ENCODE measurements at regions not wholly inside any gene's neighbourhood (a gene's known extent, or its start where the extent isn't known, plus 50 kb on each side); places are given as distances from the start of the nearest gene placed in this dataset.
"Not testable (repeated sequence)": the region's sequence is repeated elsewhere in the genome, so short reads cannot be mapped to it uniquely, and the experiment has no call there.

DNA sequence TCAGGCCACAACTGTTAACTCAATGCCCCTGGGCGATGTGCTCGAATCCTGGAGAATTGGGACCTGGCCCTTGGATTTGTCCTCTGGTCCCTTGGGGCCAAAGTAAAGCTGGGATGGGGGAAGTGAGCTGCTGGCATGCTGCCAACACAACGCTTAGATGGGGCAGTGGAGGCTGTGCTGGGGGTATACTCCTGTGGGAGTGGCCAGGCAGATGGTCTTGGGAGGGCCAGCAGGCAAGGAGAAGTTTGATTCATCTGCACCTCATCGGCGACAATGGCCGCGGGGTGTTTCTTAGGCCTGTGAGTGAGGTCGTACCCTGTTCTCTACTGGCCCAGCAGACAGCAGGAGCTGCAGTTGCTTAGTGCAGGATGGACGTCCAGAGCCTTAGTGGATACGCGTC, 139.0 kb upstream of the MTPN start:
- in situ Hi-C loops (cut with HindIII; ENCODE audit: low sequenced_read_pairs) = no loop called here

GRCh38 chr7:136114966-136115762, 138.0 kb upstream of the MTPN start:
- DNase-seq (ENCODE audit: low spot score) = no peak
- in situ Hi-C loops (cut with HindIII; ENCODE audit: low sequenced_read_pairs) = no loop called here

More for the DNA sequence above, 139.0 kb upstream of the MTPN start:
- DNase-seq (ENCODE audit: low spot score) = no peak

DNA sequence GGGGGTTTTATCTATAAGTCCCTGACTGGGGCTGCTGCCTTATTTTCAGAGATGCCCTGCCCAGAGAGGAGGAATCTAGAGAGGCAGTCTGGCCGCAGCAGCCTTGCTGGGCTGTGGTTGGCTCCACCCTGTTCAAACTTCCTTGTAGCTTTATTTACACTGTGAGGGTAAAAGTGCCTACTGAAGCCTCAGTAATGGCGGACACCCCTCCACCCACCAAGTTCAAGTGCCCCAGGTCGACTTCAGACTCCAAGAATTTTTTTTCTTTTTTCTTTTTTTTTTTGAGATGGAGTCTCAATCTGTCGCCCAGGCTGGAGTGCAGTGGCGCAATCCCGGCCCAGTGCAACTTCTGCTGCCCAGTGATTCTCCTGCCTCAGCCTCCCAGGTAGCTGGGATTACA, 137.3 kb upstream of the MTPN start:
- in situ Hi-C loops (cut with HindIII; ENCODE audit: low sequenced_read_pairs); DNase-seq (ENCODE audit: low spot score): not testable (repeated sequence)

- in situ Hi-C loops (cut with HindIII; ENCODE audit: low sequenced_read_pairs); DNase-seq (ENCODE audit: low spot score): not testable (repeated sequence)
Measured at GRCh38 chr7:136109037-136109436, 131.9 kb upstream of the MTPN start.

DNA sequence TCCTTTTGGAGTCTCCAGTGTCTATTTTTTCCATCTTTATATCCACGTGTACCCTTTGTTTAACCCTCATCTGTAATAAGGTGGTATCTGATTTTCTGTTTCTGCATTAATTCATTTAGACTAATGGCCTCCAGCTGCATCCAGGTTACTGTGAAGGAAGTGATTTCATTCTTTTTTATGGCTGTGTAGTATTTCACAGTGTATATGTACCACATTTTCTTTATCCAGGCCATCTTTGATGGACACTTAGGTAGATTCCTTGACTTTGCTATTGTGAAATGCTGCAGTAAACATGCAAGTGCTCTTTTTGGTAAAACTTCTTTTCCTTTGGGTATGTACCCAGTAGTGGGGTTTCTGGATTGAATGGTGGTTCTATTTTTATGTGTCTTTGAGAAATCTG, 128.0 kb upstream of the MTPN start:
- DNase-seq (ENCODE audit: low spot score) = no peak
- in situ Hi-C loops (cut with HindIII; ENCODE audit: low sequenced_read_pairs) = no loop called here

- no peak for DNase-seq (ENCODE audit: low spot score)
- in situ Hi-C loops (cut with HindIII; ENCODE audit: low sequenced_read_pairs) = no loop called here
Measured at GRCh38 chr7:136104269-136104603, 127.1 kb upstream of the MTPN start.

GRCh38 chr7:136103545-136104268, 126.5 kb upstream of the MTPN start:
- no peak for DNase-seq (ENCODE audit: low spot score)
- in situ Hi-C loops (cut with HindIII; ENCODE audit: low sequenced_read_pairs) = no loop called here

GRCh38 chr7:136102881-136103280, 125.7 kb upstream of the MTPN start:
- in situ Hi-C loops (cut with HindIII; ENCODE audit: low sequenced_read_pairs) = no loop called here
- DNase-seq (ENCODE audit: low spot score) = no peak

GRCh38 chr7:136092714-136093113, 115.6 kb upstream of the MTPN start:
- DNase-seq (ENCODE audit: low spot score); in situ Hi-C loops (cut with HindIII; ENCODE audit: low sequenced_read_pairs): not testable (repeated sequence)

DNA sequence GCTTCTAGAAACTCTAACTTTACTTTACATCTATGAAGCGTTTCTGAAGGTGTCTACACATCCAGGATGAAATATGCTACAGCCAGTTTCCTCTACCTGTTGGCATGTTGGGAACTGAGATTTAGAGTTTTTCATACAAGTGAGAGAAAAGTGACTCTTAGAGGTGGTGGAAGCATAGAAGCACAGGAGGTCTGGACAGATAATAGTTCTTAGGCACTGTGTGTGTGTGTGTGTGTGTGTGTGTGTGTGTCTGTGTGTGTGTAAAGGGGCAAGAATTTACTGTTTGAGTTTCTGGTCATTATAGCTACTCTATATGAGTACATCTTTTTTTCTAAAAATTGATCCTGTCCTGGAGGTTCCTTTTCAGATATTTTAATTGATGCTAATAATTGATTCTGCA, 110.7 kb upstream of the MTPN start:
- no peak for DNase-seq (ENCODE audit: low spot score)
- in situ Hi-C loops (cut with HindIII; ENCODE audit: low sequenced_read_pairs) = no loop called here

DNA sequence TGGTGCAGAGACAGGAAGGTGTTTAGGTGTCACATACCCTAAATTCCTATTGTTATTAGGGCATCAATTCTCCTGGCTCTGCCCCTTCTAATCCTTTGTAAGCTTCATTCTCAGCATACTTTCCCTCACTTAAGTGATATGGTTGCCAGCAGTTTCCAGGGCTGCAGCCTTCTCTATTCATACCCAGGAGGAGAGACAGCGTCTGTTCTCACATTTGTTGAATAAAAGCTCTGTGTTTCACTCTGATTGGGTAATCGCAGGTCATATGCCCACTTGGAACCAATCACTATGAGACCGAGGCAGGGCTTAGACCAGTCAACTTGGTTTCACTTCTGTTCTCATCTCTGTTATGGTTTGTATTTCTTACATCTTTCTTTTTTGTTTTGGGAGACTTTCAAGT, 109.6 kb upstream of the MTPN start:
- peak; percentile 83 for DNase-seq (ENCODE audit: low spot score)
- in situ Hi-C loops (cut with HindIII; ENCODE audit: low sequenced_read_pairs) = no loop called here

DNA sequence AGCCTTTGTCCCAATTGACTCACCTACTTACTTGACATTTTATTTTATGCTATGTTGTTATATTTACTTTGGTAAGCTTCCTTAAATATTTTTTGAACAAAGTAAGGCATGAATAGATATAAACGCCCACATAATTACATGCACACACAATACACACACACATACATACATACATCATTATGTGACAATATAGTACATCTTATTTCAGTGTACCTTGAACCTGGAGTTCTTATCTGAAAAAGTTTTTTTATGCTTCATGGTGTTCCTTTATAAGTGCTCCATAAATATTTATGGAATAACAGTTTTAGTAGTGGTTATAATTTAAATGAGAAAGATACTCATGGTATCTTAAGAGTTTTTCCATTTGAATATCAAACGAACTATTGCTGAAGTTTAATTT, 102.8 kb upstream of the MTPN start:
- in situ Hi-C loops (cut with HindIII; ENCODE audit: low sequenced_read_pairs) = no loop called here
- DNase-seq (ENCODE audit: low spot score) = no peak

DNA sequence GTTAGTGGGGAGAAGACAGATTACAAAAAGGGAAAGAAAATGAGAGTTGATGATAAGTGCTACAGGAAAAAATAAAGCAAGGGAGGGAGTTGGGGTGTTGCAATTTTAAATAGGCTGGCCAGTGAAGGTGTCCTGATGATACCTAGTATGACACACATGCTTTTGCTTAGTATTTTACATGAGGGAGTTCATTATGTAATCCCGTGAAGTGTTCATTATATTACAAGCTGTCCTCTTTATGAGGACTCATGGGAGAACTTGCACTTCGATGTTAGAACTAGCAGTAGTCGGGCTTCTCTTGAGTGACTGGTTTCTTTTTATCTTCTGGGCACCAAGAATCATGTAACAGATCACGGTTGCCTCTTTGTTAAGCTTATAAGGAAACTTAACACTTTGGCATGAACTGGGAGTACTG, 102.3 kb upstream of the MTPN start:
- in situ Hi-C loops (cut with HindIII; ENCODE audit: low sequenced_read_pairs) = no loop called here
- no peak for DNase-seq (ENCODE audit: low spot score)

GRCh38 chr7:136079066-136079465, 101.9 kb upstream of the MTPN start:
- DNase-seq (ENCODE audit: low spot score) = no peak
- in situ Hi-C loops (cut with HindIII; ENCODE audit: low sequenced_read_pairs) = no loop called here

- DNase-seq (ENCODE audit: low spot score) = no peak
- in situ Hi-C loops (cut with HindIII; ENCODE audit: low sequenced_read_pairs) = no loop called here
Measured at GRCh38 chr7:136078630-136079029, 101.5 kb upstream of the MTPN start.

GRCh38 chr7:136076954-136077353, 99.8 kb upstream of the MTPN start:
- in situ Hi-C loops (cut with HindIII; ENCODE audit: low sequenced_read_pairs) = no loop called here
- DNase-seq (ENCODE audit: low spot score) = no peak

GRCh38 chr7:136074843-136075242, 97.7 kb upstream of the MTPN start:
- in situ Hi-C loops (cut with HindIII; ENCODE audit: low sequenced_read_pairs) = no loop called here
- no peak for DNase-seq (ENCODE audit: low spot score)

DNA sequence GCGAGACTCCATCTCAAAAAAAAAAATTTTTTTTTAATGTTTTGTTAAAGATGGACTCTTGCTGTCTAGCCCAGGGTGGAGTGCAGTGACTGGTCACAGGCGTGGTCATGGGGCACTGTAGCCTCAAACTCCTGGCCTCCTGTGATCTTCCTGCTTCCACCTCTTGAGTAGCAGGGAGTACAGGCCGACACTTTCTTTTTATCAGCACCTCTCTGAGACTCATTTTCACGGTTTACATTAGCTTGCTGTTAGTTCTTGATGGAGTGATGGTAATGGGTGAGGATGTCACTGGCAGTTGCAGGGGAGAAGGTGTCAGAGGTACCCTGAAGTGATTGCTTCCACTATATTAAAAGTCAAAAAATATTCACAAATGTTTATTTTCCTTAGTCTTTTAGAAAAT, 95.3 kb upstream of the MTPN start:
- in situ Hi-C loops (cut with HindIII; ENCODE audit: low sequenced_read_pairs) = no loop called here
- DNase-seq (ENCODE audit: low spot score) = no peak

- in situ Hi-C loops (cut with HindIII; ENCODE audit: low sequenced_read_pairs) = no loop called here
- DNase-seq (ENCODE audit: low spot score) = no peak
Measured at GRCh38 chr7:136070736-136071505, 93.8 kb upstream of the MTPN start.

GRCh38 chr7:136069840-136070529, 92.8 kb upstream of the MTPN start:
- DNase-seq (ENCODE audit: low spot score) = no peak
- in situ Hi-C loops (cut with HindIII; ENCODE audit: low sequenced_read_pairs) = no loop called here

All from G401 (cell line).